Activated gamma-delta T cell (primary cell): ENCODE measurements at regions not wholly inside any gene's neighbourhood (a gene's known extent, or its start where the extent isn't known, plus 50 kb on each side); places are given as distances from the start of the nearest gene placed in this dataset.
A peak's percentile ranks its signal among the peaks of the same experiment; 100 is the strongest.
"Not testable (repeated sequence)": the region's sequence is repeated elsewhere in the genome, so short reads cannot be mapped to it uniquely, and the experiment has no call there.

Source experiments
- DNase-seq: peaks from one replicate; lab custom pipeline; 2025; lab: John Stamatoyannopoulos, UW

DNA sequence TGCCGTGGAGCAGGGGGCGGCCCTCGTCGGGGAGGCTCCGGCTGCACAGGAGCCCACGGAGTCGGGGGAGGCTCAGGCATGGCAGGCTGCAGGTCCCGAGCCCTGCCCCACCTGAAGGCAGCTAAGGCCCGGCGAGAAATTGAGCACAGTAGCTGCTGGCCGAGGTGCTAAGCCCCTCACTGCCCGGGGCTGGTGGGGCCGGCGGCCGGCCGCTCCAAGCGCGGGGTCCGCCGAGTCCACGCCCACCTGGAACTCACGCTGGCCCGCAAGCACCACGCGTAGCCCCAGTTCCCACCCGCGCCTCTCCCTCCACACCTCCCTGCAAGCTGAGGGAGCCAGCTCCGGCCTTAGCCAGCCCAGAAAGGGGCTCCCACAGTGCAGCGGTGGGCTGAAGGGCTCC lies 589.4 kb downstream of the PPP4R3C start:
- peak; percentile 10 for DNase-seq

DNA sequence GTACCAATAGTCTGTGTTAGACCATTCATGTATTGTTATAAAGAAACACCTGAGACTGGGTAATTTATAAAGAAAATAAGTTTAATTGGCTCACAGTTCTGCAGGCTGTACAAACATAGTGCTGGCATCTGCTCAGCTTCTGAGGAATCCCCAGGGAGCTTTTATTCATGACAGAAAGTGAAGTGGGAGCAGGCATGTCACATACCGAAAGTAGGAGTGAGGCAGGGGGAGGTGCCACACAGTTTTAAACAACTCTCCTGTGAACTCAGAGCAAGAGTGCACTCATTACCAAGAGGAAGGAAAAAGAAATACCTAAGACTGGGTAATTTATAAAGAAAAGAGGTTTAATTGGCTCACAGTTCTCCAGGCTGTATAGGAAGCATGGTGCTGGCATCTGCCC lies 591.2 kb downstream of the PPP4R3C start:
- DNase-seq = no peak

DNA sequence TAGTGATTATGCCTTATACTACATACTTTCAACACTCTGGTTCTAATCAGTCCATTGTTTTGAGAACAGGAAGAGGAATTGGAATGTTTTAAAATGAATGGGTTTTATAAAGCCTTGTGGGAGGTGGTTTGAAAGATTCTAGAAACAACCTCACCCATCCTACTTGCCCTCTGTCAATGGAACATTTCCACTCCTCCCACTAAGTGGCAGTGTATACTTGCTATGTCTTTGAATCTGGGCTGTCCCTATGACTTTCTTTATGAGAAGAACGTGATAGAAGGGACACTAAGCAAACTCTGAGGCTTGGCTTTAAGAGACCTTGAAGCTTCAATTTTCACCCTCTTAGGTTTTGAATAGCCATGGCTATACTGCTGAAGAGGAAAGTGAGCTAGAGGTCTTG lies 611.2 kb downstream of the PPP4R3C start:
- DNase-seq = no peak

DNA sequence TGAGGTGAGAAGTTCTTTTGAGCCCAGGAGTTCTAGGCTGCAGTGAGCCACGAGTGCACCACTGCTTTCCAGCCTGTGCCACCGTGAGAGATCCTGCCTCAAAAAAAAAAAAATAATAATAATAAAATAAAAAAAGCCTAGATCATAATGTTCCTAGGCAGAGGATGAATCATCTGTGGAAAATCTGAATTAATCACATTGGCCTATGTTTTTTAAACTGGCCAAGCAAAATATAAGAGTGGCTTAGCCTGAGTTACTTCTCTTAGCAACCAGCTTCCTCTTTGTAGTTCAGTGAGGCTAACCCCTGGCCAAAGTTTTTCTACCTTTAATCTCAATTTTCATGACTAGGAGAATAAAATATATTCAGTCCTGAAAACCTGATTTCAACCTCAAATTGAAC lies 614.6 kb downstream of the PPP4R3C start:
- DNase-seq = no peak

- DNase-seq = no peak
These were observed 618.1 kb downstream of the PPP4R3C start for GRCh38 chrX:26845056-26845455.

DNA sequence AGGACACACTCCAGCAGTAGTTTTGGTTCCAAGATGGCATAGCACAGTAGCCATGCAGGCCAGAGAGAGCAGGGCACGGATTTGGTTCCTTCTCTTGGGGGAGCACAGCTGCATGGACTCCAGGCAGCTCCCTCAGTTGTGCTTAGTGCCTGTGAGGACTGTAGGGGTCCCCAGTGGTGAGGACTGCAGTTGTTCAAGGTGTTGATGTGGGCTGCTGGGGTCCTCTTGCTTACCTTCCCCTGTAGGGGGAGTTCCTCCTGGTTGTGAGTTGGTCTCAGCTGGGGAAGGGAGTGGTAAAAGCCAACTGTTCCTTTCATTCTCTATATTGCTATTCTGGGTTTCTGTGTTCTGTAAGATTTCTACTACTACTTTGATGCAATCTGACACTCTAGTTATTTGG lies 606.5 kb downstream of the MAGEB5 start:
- DNase-seq = no peak

DNA sequence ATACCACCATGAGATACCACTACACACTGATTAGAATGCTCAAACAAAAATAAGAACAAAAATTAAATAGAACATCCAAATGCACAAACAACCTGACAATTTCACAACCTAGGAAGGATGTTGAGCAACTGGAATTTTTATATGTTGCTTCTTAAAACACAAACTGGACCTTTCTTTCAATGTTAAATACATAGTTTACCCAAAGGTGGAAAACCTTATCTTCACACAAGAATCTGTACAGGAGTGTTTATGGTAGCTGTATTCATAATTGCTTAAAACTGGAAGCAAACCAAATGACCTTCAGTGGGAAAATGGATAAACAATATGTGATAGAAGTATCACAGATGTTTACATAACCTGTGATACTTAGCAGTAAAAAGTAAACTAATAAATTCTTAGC lies 573.8 kb downstream of the MAGEB5 start:
- DNase-seq = no peak

GRCh38 chrX:26788402-26788998 lies 572.5 kb downstream of the MAGEB5 start:
- DNase-seq = no peak

GRCh38 chrX:26783512-26784225 lies 567.7 kb downstream of the MAGEB5 start:
- DNase-seq = no peak

DNA sequence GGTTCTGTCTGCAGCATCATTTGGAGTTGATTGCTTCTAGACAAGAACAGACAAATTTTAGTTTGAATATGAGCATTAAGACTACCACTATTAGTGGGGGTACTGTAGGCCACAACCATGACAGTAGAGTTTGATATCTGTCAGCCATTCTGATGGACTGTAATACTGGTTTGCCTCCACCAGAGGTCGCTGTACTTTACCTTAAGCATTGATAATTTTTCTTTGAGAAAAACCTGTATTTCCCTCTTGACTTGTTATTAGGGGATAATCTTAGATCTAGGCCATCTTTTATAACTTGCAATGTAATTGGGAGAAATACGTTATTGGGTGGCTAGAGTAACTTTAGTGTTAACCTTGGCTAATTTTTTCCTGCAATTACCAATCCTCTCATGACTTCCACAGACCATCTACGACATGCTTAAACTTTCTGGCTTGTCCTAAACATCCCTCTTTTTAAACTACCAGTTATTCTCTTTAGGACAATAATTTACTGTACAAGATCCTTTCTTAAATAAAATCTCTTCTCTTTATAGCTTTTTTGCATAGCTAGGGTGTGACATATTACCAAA lies 562.4 kb downstream of the MAGEB5 start:
- DNase-seq = no peak

DNA sequence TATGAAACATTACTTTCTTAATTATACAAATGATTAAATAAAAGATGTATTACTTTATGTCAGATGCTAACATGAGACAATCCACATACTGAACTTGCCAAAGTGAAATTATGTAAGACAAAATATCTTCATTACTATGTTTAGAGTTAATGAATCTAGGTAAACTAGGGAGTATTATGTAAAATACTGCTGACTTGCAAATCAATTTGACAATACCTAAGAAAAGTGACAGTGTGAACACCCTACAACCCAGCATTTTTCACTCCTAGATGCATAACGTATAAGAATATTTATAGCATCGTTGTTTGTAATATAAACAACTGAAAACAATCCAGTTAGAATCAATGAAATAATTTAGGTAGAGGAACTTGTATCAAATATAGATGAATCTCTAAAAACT lies 546.3 kb downstream of the MAGEB5 start:
- no peak for DNase-seq

DNA sequence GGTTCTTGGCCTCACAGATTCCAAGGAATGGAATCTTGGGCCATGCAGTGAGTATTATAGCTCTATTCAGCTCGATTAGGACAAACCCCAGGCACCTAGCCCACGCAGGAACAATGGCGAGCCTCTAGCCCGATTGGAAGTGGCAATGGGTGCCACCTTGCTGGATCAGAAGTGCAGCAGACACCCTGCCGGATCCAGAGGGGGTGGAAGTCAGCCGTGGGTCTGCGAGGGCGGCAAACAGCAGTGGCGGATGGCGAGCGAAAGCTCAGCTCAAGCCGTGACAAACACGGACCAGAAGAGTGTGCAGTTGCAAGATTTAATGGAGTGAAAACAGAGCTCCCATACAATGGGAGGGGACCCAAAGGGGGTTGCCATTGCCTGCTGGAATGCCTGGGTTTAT lies 539.8 kb downstream of the MAGEB5 start:
- DNase-seq = not testable (repeated sequence)

DNA sequence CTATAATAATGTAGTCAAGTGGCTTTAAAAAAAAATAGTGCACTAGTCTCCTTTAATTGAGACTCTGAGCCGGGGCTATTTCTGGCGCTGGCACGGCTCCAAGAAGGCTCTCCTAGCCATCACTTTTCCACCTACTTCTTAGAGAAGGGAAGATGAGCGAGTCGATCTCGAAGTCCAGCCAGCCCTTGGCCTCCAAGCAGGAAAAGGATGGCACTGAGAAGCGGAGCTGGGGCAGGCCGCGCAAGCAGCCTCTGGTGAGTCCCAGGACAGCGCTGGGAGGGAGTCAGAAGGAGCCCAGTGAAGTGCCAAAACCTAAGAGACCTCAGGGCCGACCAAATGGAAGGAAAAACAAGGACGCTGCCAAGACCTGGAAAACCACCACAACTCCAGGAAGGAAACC lies 531.9 kb downstream of the MAGEB5 start:
- DNase-seq = no peak

DNA sequence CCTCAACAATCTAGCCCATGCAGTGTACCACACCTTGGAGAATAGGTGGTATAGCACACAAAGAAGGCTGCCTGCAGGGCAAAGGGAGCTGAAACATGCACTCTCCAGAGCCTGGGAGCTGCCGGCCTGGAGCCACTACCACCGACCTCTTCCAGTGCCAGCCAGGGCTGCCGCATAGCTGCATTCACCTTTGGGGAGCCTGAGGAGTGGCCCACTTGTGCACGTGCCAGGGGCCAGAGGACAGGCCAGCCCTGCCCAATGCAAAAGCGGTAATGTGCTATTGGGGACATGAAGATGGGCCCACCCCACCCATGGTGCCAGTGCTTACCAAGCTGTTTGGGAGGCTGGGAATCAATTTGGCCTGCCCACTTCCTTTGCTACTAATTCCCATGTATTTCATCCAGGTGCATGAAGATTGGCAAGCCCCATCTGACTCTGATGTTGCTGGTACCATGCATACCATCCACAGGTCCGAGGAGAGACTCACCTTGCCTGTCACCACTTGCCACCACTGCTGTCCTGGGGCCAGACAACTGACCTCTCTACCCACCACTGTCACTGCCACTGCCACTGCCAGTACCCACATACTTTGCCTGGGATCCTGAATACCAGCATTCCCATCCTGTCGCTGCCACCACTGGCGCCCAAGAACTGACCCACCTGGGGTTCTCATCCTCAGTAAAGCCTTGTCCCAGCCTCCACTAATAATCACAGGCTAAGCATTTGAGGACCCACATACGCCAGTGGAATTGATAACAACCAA lies 506.9 kb downstream of the MAGEB5 start:
- no peak for DNase-seq

DNA sequence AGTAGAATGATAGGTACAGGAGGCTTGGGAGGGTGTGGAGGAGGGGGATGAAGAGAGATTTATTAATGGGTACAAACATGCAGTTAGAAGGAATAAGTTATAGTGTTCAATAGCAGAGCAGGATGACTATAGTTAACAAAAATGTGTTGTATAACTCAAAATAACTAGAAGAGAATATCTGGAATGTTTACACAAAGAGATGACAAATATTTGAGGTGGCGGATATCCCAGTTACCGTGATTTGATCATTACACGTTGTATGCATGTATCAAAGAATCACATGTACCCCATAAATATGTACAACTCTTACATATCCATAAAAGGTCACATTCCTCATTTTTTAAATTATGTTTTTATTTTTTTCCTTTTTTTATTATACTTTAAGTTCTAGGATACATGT lies 456.6 kb downstream of the MAGEB5 start:
- no peak for DNase-seq

GRCh38 chrX:26670521-26670920 lies 454.6 kb downstream of the MAGEB5 start:
- DNase-seq = no peak

DNA sequence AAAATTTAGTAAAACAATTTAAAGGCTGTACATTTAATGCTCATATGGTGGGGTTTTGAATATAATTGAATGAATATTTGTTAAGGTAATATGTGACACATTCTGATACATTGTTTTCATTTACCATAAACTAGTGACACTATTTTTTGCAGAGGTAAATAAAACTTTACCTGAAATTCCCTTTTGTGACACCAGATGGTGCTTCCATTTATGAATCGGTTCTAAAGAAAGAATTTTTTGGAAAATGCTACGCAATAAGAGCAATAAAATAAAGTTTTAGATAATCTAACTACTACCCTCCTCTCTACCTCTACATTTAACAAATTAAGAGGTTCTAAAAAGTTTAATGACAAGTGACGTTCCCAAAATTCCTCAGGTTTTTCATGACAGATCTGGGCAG lies 448.9 kb downstream of the MAGEB5 start:
- no peak for DNase-seq

DNA sequence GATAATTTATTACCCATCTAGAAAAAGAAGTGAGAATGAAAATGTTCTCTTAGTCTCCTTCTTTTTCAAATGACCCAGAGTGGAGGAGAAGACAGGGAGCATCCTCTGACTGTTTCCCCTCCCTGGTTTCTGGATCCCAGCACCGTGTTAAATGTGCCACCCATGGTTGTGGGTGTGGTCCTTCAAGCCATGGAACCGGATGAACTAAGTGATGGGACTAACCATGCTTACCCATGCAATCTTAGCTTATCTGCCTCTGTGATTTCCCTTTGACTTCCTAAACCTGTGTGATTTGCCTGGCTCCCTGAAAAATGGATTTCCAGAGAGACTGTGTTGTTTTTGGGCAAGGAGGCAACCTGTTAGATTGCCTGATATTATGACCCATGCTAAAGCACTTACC lies 437.1 kb downstream of the MAGEB5 start:
- no peak for DNase-seq

DNA sequence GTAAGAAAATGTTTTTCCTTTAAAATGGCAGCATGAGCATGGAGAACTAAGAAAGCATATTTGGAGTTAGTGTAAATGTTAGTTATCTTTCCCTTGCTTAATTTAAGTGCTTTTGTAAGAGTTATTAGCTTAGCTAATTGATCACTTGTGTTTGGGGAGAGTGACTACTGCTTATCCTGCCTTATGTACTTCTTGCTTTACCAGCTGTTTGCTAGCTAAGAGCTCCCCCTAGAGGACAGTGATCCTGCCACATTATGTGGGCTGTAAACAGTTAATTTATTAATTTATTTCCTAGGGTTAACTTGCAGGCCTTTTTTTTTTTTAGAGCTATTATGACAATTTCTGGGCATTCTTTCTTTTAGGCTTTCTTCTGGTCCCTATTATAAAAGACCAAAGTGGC lies 435.8 kb downstream of the MAGEB5 start:
- no peak for DNase-seq

GRCh38 chrX:26649534-26649933 lies 433.6 kb downstream of the MAGEB5 start:
- no peak for DNase-seq

- DNase-seq = no peak
These were observed 415.4 kb downstream of the MAGEB5 start for GRCh38 chrX:26631385-26631784.

- no peak for DNase-seq
These were observed 398.0 kb downstream of the MAGEB5 start for GRCh38 chrX:26613956-26614355.

- no peak for DNase-seq
These were observed 391.0 kb downstream of the MAGEB5 start for GRCh38 chrX:26606971-26607370.
